Calu3 (cell line): ENCODE measurements at regions not wholly inside any gene's neighbourhood (a gene's known extent, or its start where the extent isn't known, plus 50 kb on each side); places are given as distances from the start of the nearest gene placed in this dataset.

Experiments
- BruUV-seq: library from RNA; stranded (reverse); fragments of 400-500 nt; replicated peaks from 2 replicates; lab custom pipeline; 2021; lab: Mats Ljungman, UMichigan
- CTCF ChIA-PET: fragments of 300-600 bp; sonication (Branson Sonifier 250); formaldehyde crosslinking; loops from one replicate; lab custom pipeline; 2022; ENCODE audit warnings: antibody characterized with exemption; lab: Charles Lee
- DNase-seq: peaks from one replicate; pipeline ENCODE4 v3.0.0; 2022
- H3K27ac Mint-ChIP-seq: one replicate; pipeline ENCODE4 v1.8.0; 2022; ENCODE audit warnings: mixed read lengths; ENCODE audit not compliant: unreplicated experiment
- H3K27me3 Mint-ChIP-seq: one replicate; pipeline ENCODE4 v1.8.0; 2022; ENCODE audit warnings: mixed read lengths; ENCODE audit not compliant: unreplicated experiment
- H3K36me3 Mint-ChIP-seq: one replicate; pipeline ENCODE4 v1.8.0; 2022; ENCODE audit warnings: mild to moderate bottlenecking, moderate library complexity, mixed read lengths; ENCODE audit not compliant: insufficient read depth, unreplicated experiment
- H3K4me1 Mint-ChIP-seq: one replicate; pipeline ENCODE4 v1.8.0; 2022; ENCODE audit warnings: mild to moderate bottlenecking, low read depth, mixed read lengths; ENCODE audit not compliant: unreplicated experiment
- H3K4me3 Mint-ChIP-seq: one replicate; pipeline ENCODE4 v1.8.0; 2022; ENCODE audit warnings: mild to moderate bottlenecking, low read depth, moderate library complexity, mixed read lengths; ENCODE audit not compliant: unreplicated experiment
- H3K9me3 Mint-ChIP-seq: one replicate; pipeline ENCODE4 v1.8.0; 2022; ENCODE audit warnings: low read depth, mixed read lengths; ENCODE audit not compliant: unreplicated experiment
- CTCF ChIP-seq: fragments of 200-600 bp; IDR thresholded peaks from one replicate; pipeline ENCODE4 v1.8.0; 2022; ENCODE audit warnings: antibody characterized with exemption; ENCODE audit not compliant: unreplicated experiment
- intact Hi-C: fragments of 100-400 bp; cut with micrococcal nuclease; formaldehyde crosslinking; loops from one replicate; pipeline ENCODE4 v1.10.0; 2022; ENCODE audit not compliant: unreplicated experiment

GRCh38 chr12:27852742-27853141, 72.7 kb upstream of the MANSC4 start:
- Mint-ChIP-seq H3K27ac (no peak overlapping the region), H3K27me3 (peaks cover 34% of the 10 kb centered on the region), H3K4me1 (peaks cover 6% of the 10 kb centered on the region), H3K4me3 (no peak overlapping the region), H3K36me3 (no peaks in the 10 kb centered on the region), H3K9me3 (no peaks in the 10 kb centered on the region)
- CTCF ChIA-PET = no interaction called here
- intact Hi-C loops = no loop called here
- no TSS peak for BruUV-seq
- no peak for TF ChIP-seq CTCF
- DNase-seq = no peak
